ENCODE measurements at regions not wholly inside any gene's neighbourhood (a gene's known extent, or its start where the extent isn't known, plus 50 kb on each side); places are given as distances from the start of the nearest gene placed in this dataset.

GRCh38 chr15:93649691-93650235, 560.8 kb upstream of the RGMA start:
- Histone ChIP-seq H3K4me1 (ENCODE audit: control insufficient read depth in 1 of 2, low read depth in 2 of 2) (no peaks in the 10 kb centered on the region), H3K36me3 (no peaks in the 10 kb centered on the region), H3K9me3 (no peaks in the 10 kb centered on the region), H3K27ac (no peak overlapping the region), H3K27me3 (replicated peaks; ENCODE audit: insufficient read depth) (no peaks in the 10 kb centered on the region), H3K4me3 (no peak overlapping the region)
- ATAC-seq (ENCODE audit: insufficient number of reproducible peaks, low FRiP score, low read depth) (no peak), DNase-seq (ENCODE audit: low spot score) (no peak)
- no peak for TF ChIP-seq CTCF (IDR thresholded peaks at IDR 0.05)

- Histone ChIP-seq H3K9me3 (no peaks in the 10 kb centered on the region), H3K4me3 (no peak overlapping the region), H3K27ac (no peak overlapping the region), H3K36me3 (no peaks in the 10 kb centered on the region), H3K27me3 (replicated peaks; ENCODE audit: insufficient read depth) (no peaks in the 10 kb centered on the region), H3K4me1 (ENCODE audit: control insufficient read depth in 1 of 2, low read depth in 2 of 2) (no peaks in the 10 kb centered on the region)
- DNase-seq (ENCODE audit: low spot score) (no peak), ATAC-seq (ENCODE audit: insufficient number of reproducible peaks, low FRiP score, low read depth) (no peak)
- no peak for TF ChIP-seq CTCF (IDR thresholded peaks at IDR 0.05)
These were observed 557.2 kb upstream of the RGMA start for GRCh38 chr15:93646193-93646592.

GRCh38 chr15:93645594-93645993, 556.6 kb upstream of the RGMA start:
- Histone ChIP-seq H3K4me1 (ENCODE audit: control insufficient read depth in 1 of 2, low read depth in 2 of 2) (no peaks in the 10 kb centered on the region), H3K36me3 (no peaks in the 10 kb centered on the region), H3K27ac (no peak overlapping the region), H3K27me3 (replicated peaks; ENCODE audit: insufficient read depth) (no peaks in the 10 kb centered on the region), H3K9me3 (no peaks in the 10 kb centered on the region), H3K4me3 (no peak overlapping the region)
- DNase-seq (ENCODE audit: low spot score) = no peak
- TF ChIP-seq CTCF (IDR thresholded peaks at IDR 0.05) = no peak
- no peak for ATAC-seq (ENCODE audit: insufficient number of reproducible peaks, low FRiP score, low read depth)

GRCh38 chr15:93644595-93644994, 555.6 kb upstream of the RGMA start:
- no peaks in the 10 kb centered on the region for H3K9me3 ChIP-seq
- no peak for TF ChIP-seq CTCF (IDR thresholded peaks at IDR 0.05)
- no peaks in the 10 kb centered on the region for H3K36me3 ChIP-seq
- no peaks in the 10 kb centered on the region for H3K27me3 ChIP-seq (replicated peaks; ENCODE audit: insufficient read depth)
- DNase-seq (ENCODE audit: low spot score) (no peak), ATAC-seq (ENCODE audit: insufficient number of reproducible peaks, low FRiP score, low read depth) (no peak)
- no peaks in the 10 kb centered on the region for H3K4me1 ChIP-seq (ENCODE audit: control insufficient read depth in 1 of 2, low read depth in 2 of 2)
- H3K27ac ChIP-seq = no peak overlapping the region
- no peak overlapping the region for H3K4me3 ChIP-seq

- no peak for TF ChIP-seq CTCF (IDR thresholded peaks at IDR 0.05)
- H3K4me3 ChIP-seq = no peak overlapping the region
These were observed 551.5 kb upstream of the RGMA start for GRCh38 chr15:93640411-93640962.

More at GRCh38 chr15:93640411-93640962, 551.5 kb upstream of the RGMA start:
- Histone ChIP-seq H3K27me3 (replicated peaks; ENCODE audit: insufficient read depth) (no peaks in the 10 kb centered on the region), H3K4me1 (ENCODE audit: control insufficient read depth in 1 of 2, low read depth in 2 of 2) (no peaks in the 10 kb centered on the region), H3K36me3 (no peaks in the 10 kb centered on the region), H3K9me3 (no peaks in the 10 kb centered on the region), H3K27ac (no peak overlapping the region)
- no peak for DNase-seq (ENCODE audit: low spot score)
- ATAC-seq (ENCODE audit: insufficient number of reproducible peaks, low FRiP score, low read depth) = no peak
